ENCODE measurements at regions not wholly inside any gene's neighbourhood (a gene's known extent, or its start where the extent isn't known, plus 50 kb on each side); places are given as distances from the start of the nearest gene placed in this dataset.
"Not testable (repeated sequence)": the region's sequence is repeated elsewhere in the genome, so short reads cannot be mapped to it uniquely, and the experiment has no call there.

GRCh38 chr12:60231976-60232907 lies 636.4 kb downstream of the SLC16A7 start:
- Histone ChIP-seq H4K5ac (ENCODE audit: low read length) (no peak overlapping the region), H3K9ac (ENCODE audit: low read length) (no peak overlapping the region), H2AK5ac (ENCODE audit: low read length) (no peak overlapping the region), H3K4ac (ENCODE audit: low read depth, low read length) (no peak overlapping the region), H3K23ac (ENCODE audit: low read length) (no peak overlapping the region), H3K27me3 (ENCODE audit: insufficient read depth, low read length, poor library complexity) (no peaks in the 10 kb centered on the region), H3K36me3 (ENCODE audit: control insufficient read depth, insufficient read depth, low read length) (no peaks in the 10 kb centered on the region), H4K8ac (ENCODE audit: low read depth, low read length) (no peak overlapping the region), H3K4me2 (ENCODE audit: low read length) (no peak overlapping the region), H3K79me2 (ENCODE audit: control insufficient read depth, insufficient read depth, low read length) (no peaks in the 10 kb centered on the region), H2BK5ac (ENCODE audit: low read length) (no peak overlapping the region), H2BK120ac (ENCODE audit: low read depth, low read length) (no peak overlapping the region), H3K79me1 (ENCODE audit: low read length) (no peaks in the 10 kb centered on the region), H3K56ac (ENCODE audit: low read length) (no peak overlapping the region), H3K4me3 (ENCODE audit: low read length) (no peak overlapping the region), H3K4me1 (ENCODE audit: control insufficient read depth, low read depth, low read length) (no peaks in the 10 kb centered on the region), H3K27ac (ENCODE audit: low read depth, low read length) (no peak overlapping the region), H2BK15ac (replicated peaks; ENCODE audit: low read depth) (no peak overlapping the region), H3K18ac (ENCODE audit: low read length) (no peak overlapping the region)
- no peak for DNase-seq
- WGBS (ENCODE audit: extremely low coverage, insufficient coverage, low lambda C conversion rate), result no CpG with 5 or more reads among the region's 7 CpGs

DNA sequence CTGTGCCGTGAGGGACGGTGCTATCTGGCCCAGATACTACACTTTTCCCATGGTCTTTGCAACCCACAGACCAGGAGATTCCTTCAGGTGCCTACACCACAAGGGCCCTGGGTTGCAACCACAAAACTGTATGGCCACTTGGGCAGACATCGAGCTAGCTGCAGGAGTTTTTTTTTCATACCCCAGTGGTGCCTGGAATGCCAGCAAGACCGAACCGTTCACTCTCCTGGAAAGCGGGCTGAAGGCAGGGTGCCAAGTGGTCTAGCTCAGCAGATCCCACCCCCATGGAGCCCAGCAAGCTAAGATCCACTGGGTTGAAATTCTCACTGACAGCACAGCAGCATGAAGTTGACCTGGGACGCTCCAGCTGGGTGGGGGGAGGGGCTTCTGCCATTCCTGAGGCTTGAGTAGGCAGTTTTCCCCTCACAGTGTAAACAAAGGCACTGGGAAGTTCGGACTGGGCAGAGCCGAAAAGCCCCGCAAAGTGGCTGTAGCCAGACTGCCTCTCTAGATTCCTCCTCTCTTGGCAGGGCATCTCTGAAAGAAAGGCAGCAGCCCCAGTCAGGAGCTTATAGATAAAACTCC lies 638.9 kb downstream of the SLC16A7 start:
- not testable (repeated sequence) for H3K18ac ChIP-seq (ENCODE audit: low read length); H3K79me2 ChIP-seq (ENCODE audit: control insufficient read depth, insufficient read depth, low read length); H2BK120ac ChIP-seq (ENCODE audit: low read depth, low read length); H3K4me3 ChIP-seq (ENCODE audit: low read length); H3K4me1 ChIP-seq (ENCODE audit: control insufficient read depth, low read depth, low read length); H3K4me2 ChIP-seq (ENCODE audit: low read length); H3K27me3 ChIP-seq (ENCODE audit: insufficient read depth, low read length, poor library complexity); H3K36me3 ChIP-seq (ENCODE audit: control insufficient read depth, insufficient read depth, low read length); H2BK5ac ChIP-seq (ENCODE audit: low read length); H2BK15ac ChIP-seq (replicated peaks; ENCODE audit: low read depth); H3K9ac ChIP-seq (ENCODE audit: low read length); H3K27ac ChIP-seq (ENCODE audit: low read depth, low read length); H3K4ac ChIP-seq (ENCODE audit: low read depth, low read length); H4K5ac ChIP-seq (ENCODE audit: low read length); H3K56ac ChIP-seq (ENCODE audit: low read length); H3K79me1 ChIP-seq (ENCODE audit: low read length); H3K23ac ChIP-seq (ENCODE audit: low read length); H2AK5ac ChIP-seq (ENCODE audit: low read length); H4K8ac ChIP-seq (ENCODE audit: low read depth, low read length)
- WGBS (ENCODE audit: extremely low coverage, insufficient coverage, low lambda C conversion rate), result no CpG with 5 or more reads among the region's 10 CpGs
- peak; percentile 5 for DNase-seq

- WGBS (ENCODE audit: extremely low coverage, insufficient coverage, low lambda C conversion rate), result no CpG with 5 or more reads among the region's 6 CpGs
- no peak overlapping the region for H2BK120ac ChIP-seq (ENCODE audit: low read depth, low read length)
These were observed 639.4 kb downstream of the SLC16A7 start for GRCh38 chr12:60235261-60235660.

DNA sequence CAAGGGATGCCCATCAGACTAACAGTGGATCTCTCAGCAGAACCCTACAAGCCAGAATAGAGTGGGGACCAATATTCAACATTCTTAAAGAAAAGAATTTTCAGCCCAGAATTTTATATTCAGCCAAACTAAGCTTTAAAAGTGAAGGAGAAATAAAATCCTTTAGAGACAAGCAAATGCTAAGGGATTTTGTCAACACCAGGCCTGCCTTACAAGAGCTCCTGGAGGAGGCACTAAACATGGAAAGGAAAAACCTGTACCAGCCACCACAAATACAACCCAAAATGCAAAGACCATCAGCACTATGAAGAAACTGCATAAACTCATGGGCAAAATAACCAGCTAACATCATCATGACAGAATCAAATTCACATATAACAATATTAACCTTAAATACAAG lies 640.6 kb downstream of the SLC16A7 start:
- not testable (repeated sequence) for H3K23ac ChIP-seq (ENCODE audit: low read length); H3K56ac ChIP-seq (ENCODE audit: low read length); H3K4me1 ChIP-seq (ENCODE audit: control insufficient read depth, low read depth, low read length); DNase-seq; H3K36me3 ChIP-seq (ENCODE audit: control insufficient read depth, insufficient read depth, low read length); H2BK120ac ChIP-seq (ENCODE audit: low read depth, low read length); H3K9ac ChIP-seq (ENCODE audit: low read length); H3K18ac ChIP-seq (ENCODE audit: low read length); H3K4me2 ChIP-seq (ENCODE audit: low read length); H4K8ac ChIP-seq (ENCODE audit: low read depth, low read length); H3K79me2 ChIP-seq (ENCODE audit: control insufficient read depth, insufficient read depth, low read length); H4K5ac ChIP-seq (ENCODE audit: low read length); H3K4me3 ChIP-seq (ENCODE audit: low read length); H2BK15ac ChIP-seq (replicated peaks; ENCODE audit: low read depth); H2BK5ac ChIP-seq (ENCODE audit: low read length); H3K27ac ChIP-seq (ENCODE audit: low read depth, low read length); H2AK5ac ChIP-seq (ENCODE audit: low read length); H3K4ac ChIP-seq (ENCODE audit: low read depth, low read length); H3K27me3 ChIP-seq (ENCODE audit: insufficient read depth, low read length, poor library complexity); H3K79me1 ChIP-seq (ENCODE audit: low read length)

More at GRCh38 chr12:60235261-60235660, 639.4 kb downstream of the SLC16A7 start:
- Histone ChIP-seq H3K4ac (ENCODE audit: low read depth, low read length) (no peak overlapping the region), H3K4me3 (ENCODE audit: low read length) (no peak overlapping the region), H2BK5ac (ENCODE audit: low read length) (no peak overlapping the region), H3K79me2 (ENCODE audit: control insufficient read depth, insufficient read depth, low read length) (no peaks in the 10 kb centered on the region), H3K9ac (ENCODE audit: low read length) (no peak overlapping the region), H2BK15ac (replicated peaks; ENCODE audit: low read depth) (no peak overlapping the region), H3K79me1 (ENCODE audit: low read length) (no peaks in the 10 kb centered on the region), H3K23ac (ENCODE audit: low read length) (no peak overlapping the region), H3K4me2 (ENCODE audit: low read length) (no peak overlapping the region), H3K27ac (ENCODE audit: low read depth, low read length) (no peak overlapping the region), H4K5ac (ENCODE audit: low read length) (no peak overlapping the region), H3K18ac (ENCODE audit: low read length) (no peak overlapping the region), H3K36me3 (ENCODE audit: control insufficient read depth, insufficient read depth, low read length) (no peaks in the 10 kb centered on the region), H3K27me3 (ENCODE audit: insufficient read depth, low read length, poor library complexity) (no peaks in the 10 kb centered on the region), H3K4me1 (ENCODE audit: control insufficient read depth, low read depth, low read length) (no peaks in the 10 kb centered on the region), H2AK5ac (ENCODE audit: low read length) (no peak overlapping the region), H3K56ac (ENCODE audit: low read length) (no peak overlapping the region), H4K8ac (ENCODE audit: low read depth, low read length) (no peak overlapping the region)
- no peak for DNase-seq

DNA sequence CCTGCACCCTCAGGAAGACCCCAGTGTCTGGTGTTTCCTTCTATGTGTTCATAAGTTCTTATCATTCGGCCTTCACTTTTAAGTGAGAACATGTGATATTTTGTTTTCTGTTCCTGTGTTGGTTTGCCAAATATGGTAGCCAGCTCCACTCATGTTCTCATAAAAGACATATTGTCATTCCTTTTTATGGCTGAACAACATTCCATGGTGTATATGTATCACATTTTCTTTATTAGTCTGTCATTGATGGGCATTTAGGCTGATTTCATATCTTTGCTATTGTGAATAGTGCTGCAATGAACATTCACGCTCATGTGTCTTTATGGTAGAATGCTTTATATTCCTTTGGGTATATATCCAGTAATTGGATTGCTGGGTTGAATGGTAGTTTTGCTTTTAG lies 645.1 kb downstream of the SLC16A7 start:
- H3K23ac ChIP-seq (ENCODE audit: low read length), result no peak overlapping the region
- H4K5ac ChIP-seq (ENCODE audit: low read length), result no peak overlapping the region
- no peak overlapping the region for H3K27ac ChIP-seq (ENCODE audit: low read depth, low read length)
- H3K4ac ChIP-seq (ENCODE audit: low read depth, low read length), result no peak overlapping the region
- H3K4me2 ChIP-seq (ENCODE audit: low read length), result no peak overlapping the region
- H3K36me3 ChIP-seq (ENCODE audit: control insufficient read depth, insufficient read depth, low read length), result no peaks in the 10 kb centered on the region
- H4K8ac ChIP-seq (ENCODE audit: low read depth, low read length), result no peak overlapping the region
- no peaks in the 10 kb centered on the region for H3K79me1 ChIP-seq (ENCODE audit: low read length)
- no peak overlapping the region for H3K9ac ChIP-seq (ENCODE audit: low read length)
- no peak for DNase-seq
- no peak overlapping the region for H3K56ac ChIP-seq (ENCODE audit: low read length)
- no peaks in the 10 kb centered on the region for H3K4me1 ChIP-seq (ENCODE audit: control insufficient read depth, low read depth, low read length)
- H2BK120ac ChIP-seq (ENCODE audit: low read depth, low read length), result no peak overlapping the region
- H3K18ac ChIP-seq (ENCODE audit: low read length), result no peak overlapping the region
- H3K4me3 ChIP-seq (ENCODE audit: low read length), result no peak overlapping the region
- no peak overlapping the region for H2BK5ac ChIP-seq (ENCODE audit: low read length)
- H3K27me3 ChIP-seq (ENCODE audit: insufficient read depth, low read length, poor library complexity), result no peaks in the 10 kb centered on the region
- no peak overlapping the region for H2BK15ac ChIP-seq (replicated peaks; ENCODE audit: low read depth)
- no CpG with 5 or more reads among the region's 2 CpGs for WGBS (ENCODE audit: extremely low coverage, insufficient coverage, low lambda C conversion rate)
- H3K79me2 ChIP-seq (ENCODE audit: control insufficient read depth, insufficient read depth, low read length), result no peaks in the 10 kb centered on the region
- H2AK5ac ChIP-seq (ENCODE audit: low read length), result no peak overlapping the region
